ENCODE measurements at regions not wholly inside any gene's neighbourhood (a gene's known extent, or its start where the extent isn't known, plus 50 kb on each side); places are given as distances from the start of the nearest gene placed in this dataset.
"Not testable (repeated sequence)": the region's sequence is repeated elsewhere in the genome, so short reads cannot be mapped to it uniquely, and the experiment has no call there.

GRCh38 chr7:153152801-153153422 lies 393.4 kb downstream of the ACTR3B start:
- Histone ChIP-seq H3K36me3 (replicated peaks) (no peaks in the 10 kb centered on the region), H3K27me3 (ENCODE audit: low read depth) (no peaks in the 10 kb centered on the region), H3K4me1 (peaks cover 6% of the 10 kb centered on the region), H3K4me3 (no peak overlapping the region), H3K9me3 (no peaks in the 10 kb centered on the region)
- in situ Hi-C loops (cut with MboI; ENCODE audit: low sequenced_read_pairs), result no loop called here
- DNase-seq (ENCODE audit: low spot score in 2 of 2), result no peak

GRCh38 chr7:153158149-153158548 lies 398.6 kb downstream of the ACTR3B start:
- no peaks in the 10 kb centered on the region for H3K27me3 ChIP-seq (ENCODE audit: low read depth)
- DNase-seq (ENCODE audit: low spot score in 2 of 2), result peak; percentile 60 to 88
- no peaks in the 10 kb centered on the region for H3K9me3 ChIP-seq
- H3K4me1 ChIP-seq, result peaks cover 10% of the 10 kb centered on the region
- in situ Hi-C loops (cut with MboI; ENCODE audit: low sequenced_read_pairs), result no loop called here
- no peak overlapping the region for H3K4me3 ChIP-seq
- H3K36me3 ChIP-seq (replicated peaks), result no peaks in the 10 kb centered on the region

GRCh38 chr7:153170287-153170686 lies 410.7 kb downstream of the ACTR3B start:
- in situ Hi-C loops (cut with MboI; ENCODE audit: low sequenced_read_pairs), result no loop called here
- Histone ChIP-seq H3K27me3 (ENCODE audit: low read depth) (no peaks in the 10 kb centered on the region), H3K9me3 (no peaks in the 10 kb centered on the region), H3K4me1 (no peaks in the 10 kb centered on the region), H3K4me3 (no peak overlapping the region), H3K36me3 (replicated peaks) (no peaks in the 10 kb centered on the region)
- no peak for DNase-seq (ENCODE audit: low spot score in 2 of 2)

GRCh38 chr7:153185936-153186335 lies 426.4 kb downstream of the ACTR3B start:
- no peaks in the 10 kb centered on the region for H3K4me1 ChIP-seq
- H3K36me3 ChIP-seq (replicated peaks), result no peaks in the 10 kb centered on the region
- in situ Hi-C loops (cut with MboI; ENCODE audit: low sequenced_read_pairs), result no loop called here
- H3K4me3 ChIP-seq, result no peak overlapping the region
- no peaks in the 10 kb centered on the region for H3K9me3 ChIP-seq
- DNase-seq (ENCODE audit: low spot score in 2 of 2), result no peak
- H3K27me3 ChIP-seq (ENCODE audit: low read depth), result no peaks in the 10 kb centered on the region

- Histone ChIP-seq H3K36me3 (replicated peaks) (no peaks in the 10 kb centered on the region), H3K4me3 (no peak overlapping the region), H3K4me1 (no peaks in the 10 kb centered on the region), H3K9me3 (no peaks in the 10 kb centered on the region), H3K27me3 (ENCODE audit: low read depth) (no peaks in the 10 kb centered on the region)
- in situ Hi-C loops (cut with MboI; ENCODE audit: low sequenced_read_pairs), result no loop called here
- no peak for DNase-seq (ENCODE audit: low spot score in 2 of 2)
These were observed 428.6 kb downstream of the ACTR3B start for GRCh38 chr7:153188161-153188560.

- no peaks in the 10 kb centered on the region for H3K36me3 ChIP-seq (replicated peaks)
- H3K4me1 ChIP-seq, result no peaks in the 10 kb centered on the region
- H3K4me3 ChIP-seq, result no peak overlapping the region
- H3K9me3 ChIP-seq, result no peaks in the 10 kb centered on the region
- DNase-seq (ENCODE audit: low spot score in 2 of 2), result no peak
- no peaks in the 10 kb centered on the region for H3K27me3 ChIP-seq (ENCODE audit: low read depth)
- in situ Hi-C loops (cut with MboI; ENCODE audit: low sequenced_read_pairs), result no loop called here
These were observed 429.1 kb downstream of the ACTR3B start for GRCh38 chr7:153188630-153189029.

GRCh38 chr7:153190452-153190851 lies 430.9 kb downstream of the ACTR3B start:
- Histone ChIP-seq H3K36me3 (replicated peaks) (no peaks in the 10 kb centered on the region), H3K9me3 (no peaks in the 10 kb centered on the region), H3K4me3 (no peak overlapping the region), H3K4me1 (no peaks in the 10 kb centered on the region), H3K27me3 (ENCODE audit: low read depth) (no peaks in the 10 kb centered on the region)
- in situ Hi-C loops (cut with MboI; ENCODE audit: low sequenced_read_pairs), result no loop called here
- peak; percentile 8 to 34 for DNase-seq (ENCODE audit: low spot score in 2 of 2)

GRCh38 chr7:153190986-153191385 lies 431.4 kb downstream of the ACTR3B start:
- no peaks in the 10 kb centered on the region for H3K27me3 ChIP-seq (ENCODE audit: low read depth)
- no peak for DNase-seq (ENCODE audit: low spot score in 2 of 2)
- no peak overlapping the region for H3K4me3 ChIP-seq
- in situ Hi-C loops (cut with MboI; ENCODE audit: low sequenced_read_pairs), result no loop called here
- H3K9me3 ChIP-seq, result no peaks in the 10 kb centered on the region
- no peaks in the 10 kb centered on the region for H3K36me3 ChIP-seq (replicated peaks)
- H3K4me1 ChIP-seq, result no peaks in the 10 kb centered on the region

GRCh38 chr7:153193144-153193595 lies 433.6 kb downstream of the ACTR3B start:
- peak; percentile 36 to 64 for DNase-seq (ENCODE audit: low spot score in 2 of 2)
- in situ Hi-C loops (cut with MboI; ENCODE audit: low sequenced_read_pairs), result no loop called here

GRCh38 chr7:153217032-153217431 lies 457.5 kb downstream of the ACTR3B start:
- in situ Hi-C loops (cut with MboI; ENCODE audit: low sequenced_read_pairs), result no loop called here
- H3K27me3 ChIP-seq (ENCODE audit: low read depth), result no peaks in the 10 kb centered on the region
- no peaks in the 10 kb centered on the region for H3K9me3 ChIP-seq
- no peaks in the 10 kb centered on the region for H3K36me3 ChIP-seq (replicated peaks)
- no peaks in the 10 kb centered on the region for H3K4me1 ChIP-seq
- no peak overlapping the region for H3K4me3 ChIP-seq
- DNase-seq (ENCODE audit: low spot score in 2 of 2), result no peak

More at GRCh38 chr7:153193144-153193595, 433.6 kb downstream of the ACTR3B start:
- no peaks in the 10 kb centered on the region for H3K27me3 ChIP-seq (ENCODE audit: low read depth)
- H3K9me3 ChIP-seq, result no peaks in the 10 kb centered on the region
- no peaks in the 10 kb centered on the region for H3K4me1 ChIP-seq
- no peak overlapping the region for H3K4me3 ChIP-seq
- no peaks in the 10 kb centered on the region for H3K36me3 ChIP-seq (replicated peaks)

- no peaks in the 10 kb centered on the region for H3K4me1 ChIP-seq
- H3K36me3 ChIP-seq (replicated peaks), result no peaks in the 10 kb centered on the region
- in situ Hi-C loops (cut with MboI; ENCODE audit: low sequenced_read_pairs), result no loop called here
- DNase-seq (ENCODE audit: low spot score in 2 of 2), result no peak
- no peaks in the 10 kb centered on the region for H3K9me3 ChIP-seq
- no peak overlapping the region for H3K4me3 ChIP-seq
- H3K27me3 ChIP-seq (ENCODE audit: low read depth), result no peaks in the 10 kb centered on the region
These were observed 465.3 kb downstream of the ACTR3B start for GRCh38 chr7:153224890-153225289.

GRCh38 chr7:153245136-153245535 lies 485.6 kb downstream of the ACTR3B start:
- DNase-seq (ENCODE audit: low spot score in 2 of 2); H3K9me3 ChIP-seq; H3K4me3 ChIP-seq; in situ Hi-C loops (cut with MboI; ENCODE audit: low sequenced_read_pairs); H3K4me1 ChIP-seq; H3K36me3 ChIP-seq (replicated peaks); H3K27me3 ChIP-seq (ENCODE audit: low read depth): not testable (repeated sequence)

- no peaks in the 10 kb centered on the region for H3K9me3 ChIP-seq
- no peaks in the 10 kb centered on the region for H3K27me3 ChIP-seq (ENCODE audit: low read depth)
- in situ Hi-C loops (cut with MboI; ENCODE audit: low sequenced_read_pairs), result no loop called here
- no peak overlapping the region for H3K4me3 ChIP-seq
- no peak for DNase-seq (ENCODE audit: low spot score in 2 of 2)
- H3K36me3 ChIP-seq (replicated peaks), result no peaks in the 10 kb centered on the region
- no peaks in the 10 kb centered on the region for H3K4me1 ChIP-seq
These were observed 486.3 kb downstream of the ACTR3B start for GRCh38 chr7:153245809-153246208.

- H3K36me3 ChIP-seq (replicated peaks), result no peaks in the 10 kb centered on the region
These were observed 488.4 kb downstream of the ACTR3B start for GRCh38 chr7:153247926-153248325.

GRCh38 chr7:153258686-153259085 lies 499.1 kb downstream of the ACTR3B start:
- no peaks in the 10 kb centered on the region for H3K27me3 ChIP-seq (ENCODE audit: low read depth)
- DNase-seq (ENCODE audit: low spot score in 2 of 2), result peak in 1 of 2 experiments; percentile 2
- H3K4me3 ChIP-seq, result no peak overlapping the region
- in situ Hi-C loops (cut with MboI; ENCODE audit: low sequenced_read_pairs), result no loop called here
- H3K9me3 ChIP-seq, result no peaks in the 10 kb centered on the region
- H3K4me1 ChIP-seq, result no peaks in the 10 kb centered on the region
- no peaks in the 10 kb centered on the region for H3K36me3 ChIP-seq (replicated peaks)

More at GRCh38 chr7:153247926-153248325, 488.4 kb downstream of the ACTR3B start:
- DNase-seq (ENCODE audit: low spot score in 2 of 2), result no peak
- Histone ChIP-seq H3K27me3 (ENCODE audit: low read depth) (no peaks in the 10 kb centered on the region), H3K4me3 (no peak overlapping the region), H3K9me3 (no peaks in the 10 kb centered on the region), H3K4me1 (no peaks in the 10 kb centered on the region)
- in situ Hi-C loops (cut with MboI; ENCODE audit: low sequenced_read_pairs), result no loop called here

All from HAP-1 (cell line).